ENCODE measurements at regions not wholly inside any gene's neighbourhood (a gene's known extent, or its start where the extent isn't known, plus 50 kb on each side); places are given as distances from the start of the nearest gene placed in this dataset.

DNA sequence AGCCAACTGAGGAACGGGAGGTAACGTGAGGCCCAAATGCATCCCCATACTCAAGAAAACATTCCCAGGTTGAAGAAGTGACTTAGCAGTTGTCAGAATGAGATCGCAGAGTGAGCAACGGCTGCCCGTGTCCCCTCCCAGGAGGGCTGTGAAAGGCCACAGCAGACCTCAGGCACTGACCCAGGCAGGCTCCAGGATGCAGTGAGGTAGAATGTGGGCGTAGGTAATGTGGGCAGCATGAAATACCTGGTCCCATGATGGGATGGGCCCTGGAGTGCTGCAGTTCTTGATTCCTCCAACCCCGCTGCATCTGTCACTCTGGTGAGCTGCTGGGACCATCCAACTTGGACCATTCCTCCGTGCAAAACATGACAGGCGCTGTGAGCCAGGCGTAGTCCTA lies 74.8 kb downstream of the NSMCE3 start:
- FAIRE-seq (no peak), DNase-seq (ENCODE audit: low read depth in 1 of 2, low spot score in 1 of 2) (no peak), ATAC-seq (no peak)
- Histone ChIP-seq H3K4me1 (no peaks in the 10 kb centered on the region), H3K9me3 (no peaks in the 10 kb centered on the region), H3K27ac (no peak overlapping the region), H3K4me3 (no peak overlapping the region), H3K4me2 (no peak overlapping the region)
- POLR2A ChIA-PET, result no interaction called here
- TF ChIP-seq CHD2 (IDR thresholded peaks at IDR 0.05; ENCODE audit: low read length, partially characterized antibody) (no peak), NR3C1 (IDR thresholded peaks at IDR 0.05) (no peak), HDAC2 (IDR thresholded peaks at IDR 0.05) (no peak)
- whole genome bisulfite sequencing (ENCODE audit: missing lambda C conversion rate), result 62% methylated on average over 10 of the region's 10 CpGs
- CTCF ChIA-PET, result no interaction called here

- no peaks in the 10 kb centered on the region for H3K4me1 ChIP-seq
- H3K27ac ChIP-seq, result no peak overlapping the region
- FAIRE-seq, result no peak
- H3K9me3 ChIP-seq, result no peaks in the 10 kb centered on the region
- ChIA-PET CTCF (interaction anchor here (1.0 kb wide), 1 partner anchor 15 kb away, joined by 4 read pairs; no protein-coding TSS in a partner anchor), POLR2A (no interaction called here)
- peak overlapping the region; percentile 18 for H3K4me2 ChIP-seq
- H3K4me3 ChIP-seq, result no peak overlapping the region
- no peak for TF ChIP-seq PHF8 (IDR thresholded peaks at IDR 0.05; ENCODE audit: borderline replicate concordance, low read depth)
- TF ChIP-seq BHLHE40 (IDR thresholded peaks at IDR 0.05; ENCODE audit: low read depth, low read length), result no peak
- no peak for TF ChIP-seq FOSL2 (IDR thresholded peaks at IDR 0.05)
- peak; percentile 52 for TF ChIP-seq FOSL2 (CRISPR knock-in tag; IDR thresholded peaks at IDR 0.05)
- 32% methylated on average over 14 of the region's 14 CpGs for WGBS (ENCODE audit: missing lambda C conversion rate)
- peak; percentile 56 to 76 for ATAC-seq
- DNase-seq (ENCODE audit: low read depth in 1 of 2, low spot score in 1 of 2), result peak in 1 of 2 experiments; percentile 11
Observed at GRCh38 chr15:29183071-29183831, 86.4 kb downstream of the NSMCE3 start.

DNA sequence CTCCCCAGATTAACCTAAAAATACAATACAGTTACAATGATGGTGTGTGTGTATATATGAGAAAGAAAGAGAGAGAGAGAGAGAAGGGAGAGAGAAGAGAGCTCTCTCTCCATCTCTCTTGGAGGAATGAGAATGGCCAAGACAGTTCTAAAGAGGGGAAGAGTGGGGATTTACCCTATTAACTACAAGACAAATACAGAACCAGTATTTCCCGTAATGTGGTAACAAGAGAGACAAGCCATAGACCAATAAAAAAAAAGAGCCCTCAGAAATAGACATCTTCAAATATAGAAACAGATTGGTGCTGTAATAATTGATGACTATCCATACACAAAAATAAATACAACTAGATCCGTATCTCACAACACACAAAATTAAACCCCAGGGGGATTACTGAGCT lies 87.0 kb downstream of the NSMCE3 start:
- peak overlapping the region; percentile 18 for H3K4me2 ChIP-seq
- no peaks in the 10 kb centered on the region for H3K4me1 ChIP-seq
- FAIRE-seq, result no peak
- ChIA-PET POLR2A (no interaction called here), CTCF (interaction anchor here (1.0 kb wide), 1 partner anchor 14 kb away, joined by 4 read pairs; no protein-coding TSS in a partner anchor)
- ATAC-seq, result no peak
- no peak for DNase-seq (ENCODE audit: low read depth in 1 of 2, low spot score in 1 of 2)
- 15% methylated on average over 2 of the region's 2 CpGs for WGBS (ENCODE audit: missing lambda C conversion rate)
- no peak overlapping the region for H3K4me3 ChIP-seq
- TF ChIP-seq ZFP36 (IDR thresholded peaks at IDR 0.05; ENCODE audit: borderline replicate concordance, partially characterized antibody) (no peak), POLR2A (IDR thresholded peaks at IDR 0.05; ENCODE audit: low read length) (no peak), ATOH8 (CRISPR knock-in tag; IDR thresholded peaks at IDR 0.05; ENCODE audit: low read depth) (no peak), EHMT2 (IDR thresholded peaks at IDR 0.05; ENCODE audit: low read depth) (no peak)
- no peaks in the 10 kb centered on the region for H3K9me3 ChIP-seq
- no peak overlapping the region for H3K27ac ChIP-seq

DNA sequence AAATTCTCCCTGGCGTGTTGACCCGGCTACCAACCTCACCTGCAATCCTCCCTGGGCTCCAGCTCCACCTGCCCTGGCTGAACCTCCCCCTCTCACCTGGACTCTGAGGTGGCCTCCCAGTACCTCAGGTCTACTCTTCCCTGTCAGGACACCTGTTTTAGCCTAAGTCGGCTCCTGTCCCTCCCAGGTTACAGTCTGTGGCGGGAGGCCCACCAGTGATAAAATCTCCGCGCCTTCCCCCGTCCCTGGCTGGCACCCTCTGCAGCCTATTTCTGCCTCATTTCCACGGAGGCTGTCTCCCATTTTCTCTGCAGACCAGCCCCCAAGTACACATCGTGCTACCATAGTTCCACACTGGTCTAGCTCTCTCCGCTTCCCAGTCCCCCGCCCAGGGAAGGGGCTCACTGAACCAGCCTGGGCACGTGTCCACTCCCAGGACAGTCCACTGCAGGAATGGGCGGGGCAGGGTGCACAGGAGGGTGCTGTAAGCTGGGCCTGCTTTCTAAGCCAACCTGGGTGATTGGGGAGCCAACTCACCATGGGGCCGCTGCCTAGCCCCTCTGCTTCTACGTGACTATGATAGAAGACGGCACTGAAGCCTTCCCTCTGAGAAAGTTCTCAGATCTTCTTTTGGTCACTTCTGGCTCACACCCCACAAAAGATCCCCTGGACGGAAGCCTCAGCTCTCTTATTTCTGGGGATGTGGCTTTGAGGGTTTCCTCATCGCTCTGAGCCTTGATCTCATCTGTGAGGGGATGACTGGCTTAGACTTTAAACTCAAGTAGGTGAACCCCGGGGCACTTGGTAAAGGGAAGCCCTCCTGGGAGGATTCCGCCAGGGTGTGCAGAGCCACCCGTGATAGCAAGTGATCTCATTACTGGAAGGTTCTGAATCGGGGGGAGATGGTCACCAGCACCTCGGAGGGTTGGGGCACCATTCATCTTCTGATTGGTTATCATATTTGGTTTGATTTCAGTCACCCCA lies 96.6 kb downstream of the NSMCE3 start:
- Histone ChIP-seq H3K4me2 (no peak overlapping the region), H3K4me1 (no peaks in the 10 kb centered on the region), H3K9me3 (no peaks in the 10 kb centered on the region), H3K4me3 (no peak overlapping the region), H3K27ac (no peak overlapping the region)
- TF ChIP-seq ZNF302 (CRISPR knock-in tag; IDR thresholded peaks at IDR 0.05), result no peak
- no peak for TF ChIP-seq RCOR1 (IDR thresholded peaks at IDR 0.05; ENCODE audit: low read depth, low read length)
- TF ChIP-seq SREBF2 (IDR thresholded peaks at IDR 0.05), result no peak
- TF ChIP-seq NFE2L2 (conservative IDR thresholded peaks at IDR 0.05; ENCODE audit: low read length), result no peak
- no peak for TF ChIP-seq GATA3 (IDR thresholded peaks at IDR 0.05; ENCODE audit: borderline replicate concordance)
- TF ChIP-seq E2F6 (IDR thresholded peaks at IDR 0.05; ENCODE audit: borderline replicate concordance, low read depth), result no peak
- no peak for TF ChIP-seq JUN (IDR thresholded peaks at IDR 0.05)
- TF ChIP-seq ZFP36 (IDR thresholded peaks at IDR 0.05; ENCODE audit: borderline replicate concordance, partially characterized antibody), result no peak
- no peak for TF ChIP-seq RAD21 (conservative IDR thresholded peaks at IDR 0.05 in 1 of 2, IDR thresholded peaks at IDR 0.05 in 1 of 2)
- no peak for TF ChIP-seq NR3C1 (IDR thresholded peaks at IDR 0.05)
- no peak for TF ChIP-seq EP300 (IDR thresholded peaks at IDR 0.05)
- TF ChIP-seq MAFK (IDR thresholded peaks at IDR 0.05; ENCODE audit: partially characterized antibody), result no peak
- TF ChIP-seq HEYL (CRISPR knock-in tag; IDR thresholded peaks at IDR 0.05), result no peak
- TF ChIP-seq PHF8 (IDR thresholded peaks at IDR 0.05; ENCODE audit: borderline replicate concordance, low read depth), result no peak
- TF ChIP-seq HOXA7 (CRISPR knock-in tag; IDR thresholded peaks at IDR 0.05), result no peak
- no peak for TF ChIP-seq HMGXB4 (CRISPR knock-in tag; IDR thresholded peaks at IDR 0.05; ENCODE audit: borderline replicate concordance)
- no peak for TF ChIP-seq EHMT2 (IDR thresholded peaks at IDR 0.05; ENCODE audit: low read depth)
- no peak for TF ChIP-seq POLR2A (IDR thresholded peaks at IDR 0.05; ENCODE audit: low read length)
- TF ChIP-seq, protein P1, sequence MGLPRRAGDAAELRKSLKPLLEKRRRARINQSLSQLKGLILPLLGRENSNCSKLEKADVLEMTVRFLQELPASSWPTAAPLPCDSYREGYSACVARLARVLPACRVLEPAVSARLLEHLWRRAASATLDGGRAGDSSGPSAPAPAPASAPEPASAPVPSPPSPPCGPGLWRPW (IDR thresholded peaks at IDR 0.05), result no peak
- no peak for TF ChIP-seq KDM1A (IDR thresholded peaks at IDR 0.05; ENCODE audit: low read depth)
- ATAC-seq (no peak; a peak in 1 of 6 replicates), DNase-seq (ENCODE audit: low read depth in 1 of 2, low spot score in 1 of 2) (no peak), FAIRE-seq (no peak)
- CTCF ChIA-PET, result no interaction called here
- POLR2A ChIA-PET, result no interaction called here
- 44% methylated on average over 23 of the region's 23 CpGs for WGBS (ENCODE audit: missing lambda C conversion rate)

All from A549 (cell line).